CD4-positive, alpha-beta memory T cell (primary cell): ENCODE measurements at regions not wholly inside any gene's neighbourhood (a gene's known extent, or its start where the extent isn't known, plus 50 kb on each side); places are given as distances from the start of the nearest gene placed in this dataset.
A peak's percentile ranks its signal among the peaks of the same experiment; 100 is the strongest.

Source experiments
- CTCF ChIA-PET: fragments of 350-600 bp; sonication (Branson Sonifier 250); formaldehyde crosslinking; loops from one replicate; lab custom pipeline; 2021; ENCODE audit warnings: inconsistent platforms; ENCODE audit not compliant: partially characterized antibody; lab: Charles Lee
- POLR2A ChIA-PET: fragments of 350-600 bp; sonication (Branson Sonifier 250); formaldehyde crosslinking; loops from one replicate; lab custom pipeline; 2021; ENCODE audit not compliant: partially characterized antibody; lab: Charles Lee
- DNase-seq, 5 donors: peaks; one replicate each; pipeline versions ENCODE4 v3.0.0 to v3.0.0-alpha.2; 2020 to 2022; ENCODE audit warnings: mixed read lengths in 1 of 5
- H3K27ac ChIP-seq: one replicate; pipeline ENCODE4 v1.7.0; 2013; ENCODE audit warnings: low read depth, low read length
- H3K27me3 ChIP-seq: 2 replicates; pipeline ENCODE4 v1.7.0; 2013; ENCODE audit warnings: mild to moderate bottlenecking, low read length, moderate library complexity; ENCODE audit not compliant: insufficient read depth
- H3K36me3 ChIP-seq: 2 replicates; pipeline ENCODE4 v1.7.0; 2013; ENCODE audit warnings: mild to moderate bottlenecking, low read length, moderate library complexity; ENCODE audit not compliant: insufficient read depth
- H3K4me1 ChIP-seq: 2 replicates; pipeline ENCODE4 v1.7.0; 2013; ENCODE audit warnings: mild to moderate bottlenecking, low read length, moderate library complexity; ENCODE audit not compliant: insufficient read depth
- H3K4me3 ChIP-seq, 2 donors: one replicate each; pipeline ENCODE4 v1.7.0; 2013; ENCODE audit warnings: low read length in 2 of 2, mild to moderate bottlenecking in 1 of 2
- H3K9me3 ChIP-seq, 2 donors: one replicate each; pipeline ENCODE4 v1.7.0; 2013; ENCODE audit warnings: low read length in 2 of 2, control low read depth in 1 of 2; ENCODE audit not compliant: control insufficient read depth in 1 of 2
- H3K27ac Mint-ChIP-seq, 7 donors: one replicate each; pipeline ENCODE4 v1.8.0; 2020 to 2021; ENCODE audit warnings: mixed read lengths in 7 of 7, mild to moderate bottlenecking in 6 of 7, inconsistent platforms in 3 of 7, moderate library complexity in 3 of 7
- H3K27me3 Mint-ChIP-seq, 2 donors: one replicate each; pipeline ENCODE4 v1.8.0; 2020 to 2021; ENCODE audit warnings: mixed read lengths in 2 of 2
- H3K36me3 Mint-ChIP-seq, 2 donors: one replicate each; pipeline ENCODE4 v1.8.0; 2020 to 2021; ENCODE audit warnings: mixed read lengths in 2 of 2, inconsistent platforms in 1 of 2, mild to moderate bottlenecking in 1 of 2
- H3K4me1 Mint-ChIP-seq, 4 donors: one replicate each; pipeline ENCODE4 v1.8.0; 2020 to 2021; ENCODE audit warnings: mixed read lengths in 4 of 4, mild to moderate bottlenecking in 1 of 4
- H3K4me3 Mint-ChIP-seq, 8 donors: one replicate each; pipeline ENCODE4 v1.8.0; 2020 to 2021; ENCODE audit warnings: mixed read lengths in 8 of 8, mild to moderate bottlenecking in 7 of 8, moderate library complexity in 6 of 8, inconsistent platforms in 3 of 8
- H3K9me3 Mint-ChIP-seq, 8 donors: one replicate each; pipeline ENCODE4 v1.8.0; 2020 to 2021; ENCODE audit warnings: mixed read lengths in 8 of 8, mild to moderate bottlenecking in 5 of 8, inconsistent platforms in 3 of 8, moderate library complexity in 1 of 8
- intact Hi-C: fragments of 100-400 bp; cut with micrococcal nuclease; formaldehyde crosslinking; loops from one replicate; pipeline ENCODE4 v1.15.1; 2023

GRCh38 chr1:5743435-5744095, 248.7 kb downstream of the NPHP4 start:
- peaks cover 14% of the 10 kb centered on the region for H3K4me1 ChIP-seq
- CTCF ChIA-PET, result interaction anchor here (0.7 kb wide), 1 partner anchor 234 kb away, joined by 3 read pairs; no protein-coding TSS in a partner anchor

GRCh38 chr1:5742801-5743200, 249.4 kb downstream of the NPHP4 start:
- Mint-ChIP-seq H3K4me1 (peaks cover 6 to 18% (median 9%) of the 10 kb centered on the region in 4 donors), H3K27me3 (peaks cover 9 to 19% of the 10 kb centered on the region in 2 donors), H3K4me3 (no peak overlapping the region), H3K9me3 (no peaks in the 10 kb centered on the region), H3K27ac (no peak overlapping the region), H3K36me3 (no peaks in the 10 kb centered on the region)
- Histone ChIP-seq H3K36me3 (no peaks in the 10 kb centered on the region), H3K4me3 (no peak overlapping the region), H3K27me3 (no peaks in the 10 kb centered on the region), H3K9me3 (no peaks in the 10 kb centered on the region), H3K4me1 (peaks cover 14% of the 10 kb centered on the region), H3K27ac (no peak overlapping the region)
- CTCF ChIA-PET, result interaction anchor here (1.3 kb wide), 1 partner anchor 233 kb away, joined by 4 read pairs; no protein-coding TSS in a partner anchor
- POLR2A ChIA-PET, result no interaction called here
- intact Hi-C loops, result no loop called here
- no peak for DNase-seq

More at GRCh38 chr1:5743435-5744095, 248.7 kb downstream of the NPHP4 start:
- H3K27me3 Mint-ChIP-seq, result peaks cover 9 to 19% of the 10 kb centered on the region in 2 donors
- Histone ChIP-seq H3K27me3 (no peaks in the 10 kb centered on the region), H3K36me3 (no peaks in the 10 kb centered on the region), H3K9me3 (no peaks in the 10 kb centered on the region), H3K27ac (no peak overlapping the region), H3K4me3 (no peak overlapping the region)
- no peaks in the 10 kb centered on the region for H3K9me3 Mint-ChIP-seq
- H3K4me1 Mint-ChIP-seq, result peaks cover 6 to 18% (median 9%) of the 10 kb centered on the region in 4 donors
- H3K36me3 Mint-ChIP-seq, result no peaks in the 10 kb centered on the region
- intact Hi-C loops, result no loop called here
- POLR2A ChIA-PET, result no interaction called here
- peak overlapping the region in 1 of 7 donors; percentile 13 for H3K27ac Mint-ChIP-seq
- no peak for DNase-seq
- no peak overlapping the region for H3K4me3 Mint-ChIP-seq

DNA sequence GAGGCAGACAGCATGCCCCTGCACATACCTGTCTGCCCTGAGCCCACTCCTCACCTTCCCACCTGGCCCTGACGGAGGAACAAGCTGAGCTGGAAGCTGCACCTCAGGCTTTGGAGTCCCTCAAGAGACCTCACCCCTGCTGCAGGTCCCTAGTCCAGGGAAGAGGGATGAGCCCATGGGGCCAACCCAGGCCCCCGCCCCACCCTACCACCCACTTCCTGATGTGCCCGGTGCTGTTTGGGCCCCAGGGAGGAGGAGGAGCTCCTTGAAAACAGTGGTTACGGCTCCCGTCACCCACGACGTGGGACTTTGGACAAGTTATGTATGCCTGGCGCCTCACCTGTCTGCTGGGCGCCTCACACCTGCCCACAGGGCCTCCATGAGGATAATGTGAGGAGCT, 250.2 kb downstream of the NPHP4 start:
- DNase-seq, result no peak
- no peaks in the 10 kb centered on the region for H3K36me3 Mint-ChIP-seq

GRCh38 chr1:5740865-5741860, 251.1 kb downstream of the NPHP4 start:
- H3K27me3 ChIP-seq, result no peaks in the 10 kb centered on the region
- H3K4me3 ChIP-seq, result no peak overlapping the region
- no peaks in the 10 kb centered on the region for H3K36me3 ChIP-seq
- H3K4me1 ChIP-seq, result peaks cover 14% of the 10 kb centered on the region
- CTCF ChIA-PET, result interaction anchor here (1.3 kb wide), 1 partner anchor 231 kb away, joined by 4 read pairs; no protein-coding TSS in a partner anchor
- H3K9me3 ChIP-seq, result no peaks in the 10 kb centered on the region
- Mint-ChIP-seq H3K27ac (no peak overlapping the region), H3K4me3 (no peak overlapping the region), H3K4me1 (peaks cover 6 to 18% (median 9%) of the 10 kb centered on the region in 4 donors), H3K27me3 (peaks cover 11 to 21% of the 10 kb centered on the region in 2 donors), H3K36me3 (no peaks in the 10 kb centered on the region), H3K9me3 (peaks cover 0 to 4% (median 0%) of the 10 kb centered on the region in 8 donors)
- POLR2A ChIA-PET, result no interaction called here
- DNase-seq, result no peak
- intact Hi-C loops, result no loop called here
- no peak overlapping the region for H3K27ac ChIP-seq

More for the DNA sequence above, 250.2 kb downstream of the NPHP4 start:
- Mint-ChIP-seq H3K27ac (peak overlapping the region in 1 of 7 donors; percentile 15), H3K9me3 (no peaks in the 10 kb centered on the region), H3K4me1 (peaks cover 6 to 18% (median 9%) of the 10 kb centered on the region in 4 donors), H3K4me3 (no peak overlapping the region), H3K27me3 (peaks cover 9 to 19% of the 10 kb centered on the region in 2 donors)
- ChIA-PET POLR2A (no interaction called here), CTCF (interaction anchor here (1.3 kb wide), 1 partner anchor 232 kb away, joined by 4 read pairs; no protein-coding TSS in a partner anchor)
- no peak overlapping the region for H3K27ac ChIP-seq
- no peak overlapping the region for H3K4me3 ChIP-seq
- H3K36me3 ChIP-seq, result no peaks in the 10 kb centered on the region
- H3K4me1 ChIP-seq, result peaks cover 14% of the 10 kb centered on the region
- no peaks in the 10 kb centered on the region for H3K9me3 ChIP-seq
- no peaks in the 10 kb centered on the region for H3K27me3 ChIP-seq
- intact Hi-C loops, result no loop called here

GRCh38 chr1:5740450-5740849, 251.8 kb downstream of the NPHP4 start:
- Mint-ChIP-seq H3K27me3 (peaks cover 9 to 20% of the 10 kb centered on the region in 2 donors), H3K27ac (no peak overlapping the region), H3K9me3 (peaks cover 0 to 7% (median 0%) of the 10 kb centered on the region in 8 donors), H3K4me3 (peak overlapping the region in 1 of 8 donors; percentile 21), H3K4me1 (peaks cover 4 to 17% (median 9%) of the 10 kb centered on the region in 4 donors), H3K36me3 (no peaks in the 10 kb centered on the region)
- POLR2A ChIA-PET, result no interaction called here
- Histone ChIP-seq H3K9me3 (no peaks in the 10 kb centered on the region), H3K27me3 (no peaks in the 10 kb centered on the region), H3K36me3 (no peaks in the 10 kb centered on the region), H3K27ac (no peak overlapping the region), H3K4me3 (no peak overlapping the region), H3K4me1 (peaks cover 14% of the 10 kb centered on the region)
- intact Hi-C loops, result no loop called here
- CTCF ChIA-PET, result no interaction called here
- DNase-seq, result no peak

- POLR2A ChIA-PET, result no interaction called here
- no peak for DNase-seq
- Mint-ChIP-seq H3K4me1 (peaks cover 4 to 12% (median 9%) of the 10 kb centered on the region in 4 donors), H3K27ac (no peak overlapping the region), H3K27me3 (peaks cover 4 to 20% of the 10 kb centered on the region in 2 donors), H3K36me3 (no peaks in the 10 kb centered on the region), H3K9me3 (peaks cover 0 to 7% (median 0%) of the 10 kb centered on the region in 8 donors), H3K4me3 (peak overlapping the region in 2 of 8 donors; percentile 9 to 17)
- Histone ChIP-seq H3K4me3 (no peak overlapping the region), H3K9me3 (no peaks in the 10 kb centered on the region), H3K27ac (no peak overlapping the region), H3K36me3 (no peaks in the 10 kb centered on the region), H3K4me1 (peaks cover 14% of the 10 kb centered on the region), H3K27me3 (no peaks in the 10 kb centered on the region)
- intact Hi-C loops, result no loop called here
- CTCF ChIA-PET, result interaction anchor here (0.9 kb wide), 1 partner anchor 13 kb away, joined by 3 read pairs; no protein-coding TSS in a partner anchor
Observed at GRCh38 chr1:5739561-5740078, 252.6 kb downstream of the NPHP4 start.
